ENCODE measurements at regions not wholly inside any gene's neighbourhood (a gene's known extent, or its start where the extent isn't known, plus 50 kb on each side); places are given as distances from the start of the nearest gene placed in this dataset.

- Histone ChIP-seq H3K4me1 (no peaks in the 10 kb centered on the region), H3K27me3 (no peaks in the 10 kb centered on the region), H3K36me3 (no peaks in the 10 kb centered on the region), H3K4me3 (no peak overlapping the region), H3K27ac (no peak overlapping the region), H3K9me3 (no peaks in the 10 kb centered on the region)
- TF ChIP-seq POLR2A (IDR thresholded peaks at IDR 0.05) (no peak), POLR2AphosphoS5 (IDR thresholded peaks at IDR 0.05) (no peak), EP300 (IDR thresholded peaks at IDR 0.05) (no peak)
- TF ChIP-seq, protein P1, sequence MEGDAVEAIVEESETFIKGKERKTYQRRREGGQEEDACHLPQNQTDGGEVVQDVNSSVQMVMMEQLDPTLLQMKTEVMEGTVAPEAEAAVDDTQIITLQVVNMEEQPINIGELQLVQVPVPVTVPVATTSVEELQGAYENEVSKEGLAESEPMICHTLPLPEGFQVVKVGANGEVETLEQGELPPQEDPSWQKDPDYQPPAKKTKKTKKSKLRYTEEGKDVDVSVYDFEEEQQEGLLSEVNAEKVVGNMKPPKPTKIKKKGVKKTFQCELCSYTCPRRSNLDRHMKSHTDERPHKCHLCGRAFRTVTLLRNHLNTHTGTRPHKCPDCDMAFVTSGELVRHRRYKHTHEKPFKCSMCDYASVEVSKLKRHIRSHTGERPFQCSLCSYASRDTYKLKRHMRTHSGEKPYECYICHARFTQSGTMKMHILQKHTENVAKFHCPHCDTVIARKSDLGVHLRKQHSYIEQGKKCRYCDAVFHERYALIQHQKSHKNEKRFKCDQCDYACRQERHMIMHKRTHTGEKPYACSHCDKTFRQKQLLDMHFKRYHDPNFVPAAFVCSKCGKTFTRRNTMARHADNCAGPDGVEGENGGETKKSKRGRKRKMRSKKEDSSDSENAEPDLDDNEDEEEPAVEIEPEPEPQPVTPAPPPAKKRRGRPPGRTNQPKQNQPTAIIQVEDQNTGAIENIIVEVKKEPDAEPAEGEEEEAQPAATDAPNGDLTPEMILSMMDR (IDR thresholded peaks at IDR 0.05): no peak
- DNase-seq (ENCODE audit: low spot score in 2 of 2): no peak
- WGBS: 74% methylated on average over 13 of the region's 13 CpGs
Measured at GRCh38 chr11:115887316-115887715, 383.1 kb upstream of the CADM1 start.

GRCh38 chr11:115886422-115886733 is 382.2 kb upstream of the CADM1 start:
- H3K36me3 ChIP-seq: no peaks in the 10 kb centered on the region
- no peak overlapping the region for H3K27ac ChIP-seq
- 88% methylated on average over 5 of the region's 5 CpGs for WGBS
- no peak overlapping the region for H3K4me3 ChIP-seq
- no peak for DNase-seq (ENCODE audit: low spot score in 2 of 2)
- no peaks in the 10 kb centered on the region for H3K9me3 ChIP-seq
- H3K27me3 ChIP-seq: no peaks in the 10 kb centered on the region
- TF ChIP-seq, protein P1 (IDR thresholded peaks at IDR 0.05): no peak
- no peak for TF ChIP-seq POLR2A (IDR thresholded peaks at IDR 0.05)
- no peak for TF ChIP-seq EP300 (IDR thresholded peaks at IDR 0.05)
- no peak for TF ChIP-seq POLR2AphosphoS5 (IDR thresholded peaks at IDR 0.05)
- H3K4me1 ChIP-seq: no peaks in the 10 kb centered on the region

DNA sequence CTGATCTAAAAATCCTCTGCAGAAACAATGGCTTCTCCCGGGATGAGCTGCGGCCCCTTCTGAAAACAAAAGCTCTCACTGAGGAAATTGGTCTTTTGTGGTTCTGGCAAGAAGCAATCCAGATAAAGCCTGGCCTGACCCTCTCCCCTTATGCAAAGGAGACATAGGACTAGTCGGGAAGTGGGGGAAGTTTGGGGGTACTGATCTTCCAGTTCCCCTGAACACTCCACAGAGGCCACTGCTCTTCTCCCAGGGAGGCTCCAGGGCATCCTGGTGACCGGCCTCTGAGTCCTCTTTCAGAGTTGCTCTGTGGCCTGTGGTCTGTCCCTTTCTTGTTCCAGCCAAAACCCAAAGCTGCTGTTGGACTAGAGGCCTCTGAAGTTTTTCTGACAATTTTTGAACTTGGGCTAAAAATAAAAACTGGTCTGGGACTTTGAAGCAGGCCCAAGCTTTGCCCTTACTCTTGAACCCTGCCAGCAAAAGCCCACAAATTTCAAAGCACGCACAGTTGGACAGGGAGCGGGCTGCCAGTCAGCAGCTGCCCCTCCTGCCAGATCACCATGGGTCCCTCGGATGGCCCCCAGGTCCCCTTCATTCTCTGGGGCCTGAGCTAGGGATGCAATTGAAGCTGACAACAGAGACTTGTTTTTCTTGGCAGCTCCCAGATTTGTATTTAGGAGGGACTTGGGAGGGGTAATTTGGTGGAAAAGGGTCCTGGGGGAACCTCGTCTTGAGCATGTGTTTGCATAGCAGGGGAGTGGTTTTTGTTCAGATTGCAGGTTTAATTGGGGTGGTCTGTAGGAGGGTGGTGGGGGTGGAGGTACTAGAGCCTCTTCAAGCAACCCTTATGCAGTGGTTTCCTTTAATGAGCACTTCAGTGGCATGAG is 381.6 kb upstream of the CADM1 start:
- Histone ChIP-seq H3K36me3 (no peaks in the 10 kb centered on the region), H3K9me3 (peaks cover under 1% of the 10 kb centered on the region), H3K4me3 (no peak overlapping the region), H3K27me3 (no peaks in the 10 kb centered on the region), H3K27ac (no peak overlapping the region), H3K4me1 (no peaks in the 10 kb centered on the region)
- no peak for DNase-seq (ENCODE audit: low spot score in 2 of 2)
- WGBS: 61% methylated on average over 5 of the region's 8 CpGs
- TF ChIP-seq EP300 (IDR thresholded peaks at IDR 0.05) (no peak), POLR2A (IDR thresholded peaks at IDR 0.05) (no peak), POLR2AphosphoS5 (IDR thresholded peaks at IDR 0.05) (no peak)
- TF ChIP-seq, protein P1 (IDR thresholded peaks at IDR 0.05): no peak

GRCh38 chr11:115884800-115885534 is 380.8 kb upstream of the CADM1 start:
- H3K4me1 ChIP-seq: no peaks in the 10 kb centered on the region
- DNase-seq (ENCODE audit: low spot score in 2 of 2): no peak
- 63% methylated on average over 5 of the region's 5 CpGs for WGBS

More at GRCh38 chr11:115884800-115885534, 380.8 kb upstream of the CADM1 start:
- TF ChIP-seq EP300 (IDR thresholded peaks at IDR 0.05): no peak
- TF ChIP-seq POLR2A (IDR thresholded peaks at IDR 0.05): no peak
- TF ChIP-seq POLR2AphosphoS5 (IDR thresholded peaks at IDR 0.05): no peak
- TF ChIP-seq, protein P1 (IDR thresholded peaks at IDR 0.05): no peak
- no peaks in the 10 kb centered on the region for H3K27me3 ChIP-seq
- no peak overlapping the region for H3K27ac ChIP-seq
- H3K4me3 ChIP-seq: no peak overlapping the region
- H3K9me3 ChIP-seq: peaks cover 4% of the 10 kb centered on the region
- H3K36me3 ChIP-seq: no peaks in the 10 kb centered on the region

Measured in suprapubic skin (tissue), 4 donors.